ENCODE measurements at regions not wholly inside any gene's neighbourhood (a gene's known extent, or its start where the extent isn't known, plus 50 kb on each side); places are given as distances from the start of the nearest gene placed in this dataset.

DNA sequence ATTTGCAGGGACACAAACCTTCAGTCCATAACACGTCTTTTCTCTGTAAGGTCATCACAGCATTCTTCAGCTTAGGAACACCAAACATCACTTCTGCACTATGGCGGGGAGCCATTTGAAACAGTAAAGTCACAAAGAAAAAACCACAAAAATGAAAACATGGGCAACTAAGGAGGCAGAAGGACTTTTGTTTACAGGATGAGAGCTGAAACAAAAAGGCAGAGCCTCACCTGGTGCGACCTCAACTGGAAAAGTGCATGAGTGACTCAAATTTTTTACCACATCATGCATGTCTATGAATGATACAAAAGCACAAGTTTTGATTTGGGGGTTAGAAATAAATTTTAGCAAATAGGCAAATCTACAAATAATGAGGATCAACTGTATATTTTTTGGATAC is 68.2 kb upstream of the TNFAIP3 start:
- Mint-ChIP-seq H3K4me3 (no peak overlapping the region), H3K4me1 (peaks cover 0 to 9% of the 10 kb centered on the region in 2 experiments; a peak in 3 of 4 replicates), H3K27ac (no peak overlapping the region; a peak in 1 of 7 replicates), H3K27me3 (ENCODE audit: low read depth) (no peaks in the 10 kb centered on the region), H3K36me3 (ENCODE audit: insufficient read depth in 1 of 3, low read depth in 3 of 3) (no peaks in the 10 kb centered on the region), H3K9me3 (no peaks in the 10 kb centered on the region)
- no peak overlapping the region for H3K9ac ChIP-seq (ENCODE audit: extremely low read depth, insufficient read length, low read length)
- H3K56ac ChIP-seq (ENCODE audit: insufficient read length, low read depth, low read length) = no peak overlapping the region
- H3K79me2 ChIP-seq (ENCODE audit: insufficient read depth, low read length) = no peaks in the 10 kb centered on the region
- no peaks in the 10 kb centered on the region for H4K20me1 ChIP-seq (ENCODE audit: control insufficient read depth, insufficient read depth, insufficient read length)
- no peak overlapping the region for H3K4me2 ChIP-seq (ENCODE audit: insufficient read depth, insufficient read length, low read length)
- no peak overlapping the region for H3T11ph ChIP-seq (ENCODE audit: low read length)
- H3K4me1 ChIP-seq (ENCODE audit: insufficient read depth, low read length) = no peaks in the 10 kb centered on the region
- H3K14ac ChIP-seq (ENCODE audit: insufficient read depth, low read length) = no peak overlapping the region
- H3K9me3 ChIP-seq (ENCODE audit: control insufficient read depth, low read depth, low read length) = no peaks in the 10 kb centered on the region
- no peak for DNase-seq
- H3K23me2 ChIP-seq (ENCODE audit: insufficient read length, low read depth, low read length, poor library complexity, severe bottlenecking) = no peaks in the 10 kb centered on the region
- H2AK5ac ChIP-seq (ENCODE audit: insufficient read length, low read length) = no peak overlapping the region
- H3K79me1 ChIP-seq (ENCODE audit: insufficient read depth, low read depth, low read length, poor library complexity, severe bottlenecking) = no peaks in the 10 kb centered on the region
- no peak overlapping the region for H3K27ac ChIP-seq (ENCODE audit: insufficient read length, low read depth, low read length)
- H2BK15ac ChIP-seq (ENCODE audit: low read depth, low read length) = no peak overlapping the region
- TF ChIP-seq, protein P1, sequence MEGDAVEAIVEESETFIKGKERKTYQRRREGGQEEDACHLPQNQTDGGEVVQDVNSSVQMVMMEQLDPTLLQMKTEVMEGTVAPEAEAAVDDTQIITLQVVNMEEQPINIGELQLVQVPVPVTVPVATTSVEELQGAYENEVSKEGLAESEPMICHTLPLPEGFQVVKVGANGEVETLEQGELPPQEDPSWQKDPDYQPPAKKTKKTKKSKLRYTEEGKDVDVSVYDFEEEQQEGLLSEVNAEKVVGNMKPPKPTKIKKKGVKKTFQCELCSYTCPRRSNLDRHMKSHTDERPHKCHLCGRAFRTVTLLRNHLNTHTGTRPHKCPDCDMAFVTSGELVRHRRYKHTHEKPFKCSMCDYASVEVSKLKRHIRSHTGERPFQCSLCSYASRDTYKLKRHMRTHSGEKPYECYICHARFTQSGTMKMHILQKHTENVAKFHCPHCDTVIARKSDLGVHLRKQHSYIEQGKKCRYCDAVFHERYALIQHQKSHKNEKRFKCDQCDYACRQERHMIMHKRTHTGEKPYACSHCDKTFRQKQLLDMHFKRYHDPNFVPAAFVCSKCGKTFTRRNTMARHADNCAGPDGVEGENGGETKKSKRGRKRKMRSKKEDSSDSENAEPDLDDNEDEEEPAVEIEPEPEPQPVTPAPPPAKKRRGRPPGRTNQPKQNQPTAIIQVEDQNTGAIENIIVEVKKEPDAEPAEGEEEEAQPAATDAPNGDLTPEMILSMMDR (conservative IDR thresholded peaks at IDR 0.05) = no peak
- no peak overlapping the region for H4K8ac ChIP-seq (replicated peaks; ENCODE audit: insufficient read length, low read depth, low read length)
- no peak overlapping the region for H4K91ac ChIP-seq (ENCODE audit: insufficient read length, low read depth, low read length)
- no peak overlapping the region for H2BK12ac ChIP-seq (ENCODE audit: insufficient read length, low read depth, low read length)
- no peak overlapping the region for H2BK20ac ChIP-seq (ENCODE audit: low read depth, low read length, poor library complexity, severe bottlenecking)
- no peak overlapping the region for H3K18ac ChIP-seq (ENCODE audit: insufficient read length, low read depth, low read length)
- no peak overlapping the region for H2AFZ ChIP-seq (ENCODE audit: low read length)
- H3K23ac ChIP-seq (ENCODE audit: insufficient read length, low read depth, low read length) = no peak overlapping the region
- H3K4ac ChIP-seq (ENCODE audit: low read depth, low read length) = no peak overlapping the region
- H3K27me3 ChIP-seq (ENCODE audit: insufficient read depth, low read length) = no peaks in the 10 kb centered on the region
- no peak overlapping the region for H2BK120ac ChIP-seq (ENCODE audit: low read depth, low read length, poor library complexity, severe bottlenecking)
- no CpG with 5 or more reads among the region's 3 CpGs for WGBS (ENCODE audit: extremely low coverage, insufficient read length, low lambda C conversion rate)
- no peak overlapping the region for H2BK5ac ChIP-seq (ENCODE audit: insufficient read length, low read length)
- H4K5ac ChIP-seq (ENCODE audit: insufficient read length, low read depth, low read length) = no peak overlapping the region

Data from H9 (cell line).